ENCODE measurements at regions not wholly inside any gene's neighbourhood (a gene's known extent, or its start where the extent isn't known, plus 50 kb on each side); places are given as distances from the start of the nearest gene placed in this dataset.

DNA sequence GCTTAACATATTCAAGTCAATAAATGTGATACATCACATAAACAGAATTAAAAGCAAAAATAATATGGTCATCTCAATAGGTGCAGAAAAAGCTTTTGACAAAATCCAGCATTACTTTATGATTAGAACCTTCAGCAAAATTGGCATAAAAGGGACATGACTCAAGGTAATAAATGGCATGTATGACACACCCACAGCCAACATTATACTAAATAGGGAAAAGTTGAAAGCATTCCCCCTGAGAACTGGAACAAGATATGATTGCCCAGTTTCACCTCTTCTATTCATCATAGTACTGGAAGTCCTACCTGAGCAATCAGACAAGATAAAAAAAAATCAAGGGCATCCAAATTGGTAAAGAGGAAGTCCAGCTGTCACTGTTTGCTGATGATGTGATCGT is 594.7 kb downstream of the DIPK2A start:
- DNase-seq (ENCODE audit: low spot score) = no peak
- intact Hi-C loops (cut with DNase I) = no loop called here

DNA sequence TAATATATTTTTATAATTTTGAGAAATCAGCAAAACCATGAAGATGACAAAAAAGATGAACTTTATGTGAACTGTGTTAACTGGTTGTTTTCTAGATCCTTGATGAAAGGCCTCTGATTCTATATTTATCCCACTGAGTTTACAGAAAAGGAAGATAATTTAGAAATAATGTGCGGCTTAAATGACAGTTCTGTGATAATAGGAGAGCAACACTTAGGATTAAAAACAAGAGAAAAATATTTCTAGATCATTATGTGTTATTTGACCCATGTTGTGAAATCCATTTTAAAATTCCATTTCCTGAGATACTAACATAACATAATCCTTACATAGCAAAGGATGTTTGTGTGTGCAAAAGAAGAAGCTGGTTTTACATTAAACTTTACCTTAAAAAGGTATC is 598.0 kb downstream of the DIPK2A start:
- H3K4me1 ChIP-seq (replicated peaks) = no peaks in the 10 kb centered on the region
- TF ChIP-seq POLR2A (IDR thresholded peaks at IDR 0.05) (no peak), POLR2AphosphoS5 (IDR thresholded peaks at IDR 0.05) (no peak)
- no peaks in the 10 kb centered on the region for H3K27me3 ChIP-seq (replicated peaks; ENCODE audit: insufficient read depth)
- DNase-seq (ENCODE audit: low spot score) = no peak
- H3K4me3 ChIP-seq = no peak overlapping the region
- intact Hi-C loops (cut with DNase I) = no loop called here
- WGBS = 78% methylated on average over 1 of the region's 1 CpG
- H3K9me3 ChIP-seq = no peaks in the 10 kb centered on the region
- H3K36me3 ChIP-seq = no peaks in the 10 kb centered on the region
- H3K27ac ChIP-seq = no peak overlapping the region

More for the DNA sequence above, 594.7 kb downstream of the DIPK2A start:
- WGBS = 92% methylated on average over 1 of the region's 1 CpG
- H3K4me1 ChIP-seq (replicated peaks) = no peaks in the 10 kb centered on the region
- H3K4me3 ChIP-seq = no peak overlapping the region
- H3K27me3 ChIP-seq (replicated peaks; ENCODE audit: insufficient read depth) = no peaks in the 10 kb centered on the region
- TF ChIP-seq POLR2A (IDR thresholded peaks at IDR 0.05) (no peak), POLR2AphosphoS5 (IDR thresholded peaks at IDR 0.05) (no peak)
- TF ChIP-seq, protein P1, sequence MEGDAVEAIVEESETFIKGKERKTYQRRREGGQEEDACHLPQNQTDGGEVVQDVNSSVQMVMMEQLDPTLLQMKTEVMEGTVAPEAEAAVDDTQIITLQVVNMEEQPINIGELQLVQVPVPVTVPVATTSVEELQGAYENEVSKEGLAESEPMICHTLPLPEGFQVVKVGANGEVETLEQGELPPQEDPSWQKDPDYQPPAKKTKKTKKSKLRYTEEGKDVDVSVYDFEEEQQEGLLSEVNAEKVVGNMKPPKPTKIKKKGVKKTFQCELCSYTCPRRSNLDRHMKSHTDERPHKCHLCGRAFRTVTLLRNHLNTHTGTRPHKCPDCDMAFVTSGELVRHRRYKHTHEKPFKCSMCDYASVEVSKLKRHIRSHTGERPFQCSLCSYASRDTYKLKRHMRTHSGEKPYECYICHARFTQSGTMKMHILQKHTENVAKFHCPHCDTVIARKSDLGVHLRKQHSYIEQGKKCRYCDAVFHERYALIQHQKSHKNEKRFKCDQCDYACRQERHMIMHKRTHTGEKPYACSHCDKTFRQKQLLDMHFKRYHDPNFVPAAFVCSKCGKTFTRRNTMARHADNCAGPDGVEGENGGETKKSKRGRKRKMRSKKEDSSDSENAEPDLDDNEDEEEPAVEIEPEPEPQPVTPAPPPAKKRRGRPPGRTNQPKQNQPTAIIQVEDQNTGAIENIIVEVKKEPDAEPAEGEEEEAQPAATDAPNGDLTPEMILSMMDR (IDR thresholded peaks at IDR 0.05) = no peak
- no peaks in the 10 kb centered on the region for H3K36me3 ChIP-seq
- H3K27ac ChIP-seq = no peak overlapping the region
- H3K9me3 ChIP-seq = no peaks in the 10 kb centered on the region

DNA sequence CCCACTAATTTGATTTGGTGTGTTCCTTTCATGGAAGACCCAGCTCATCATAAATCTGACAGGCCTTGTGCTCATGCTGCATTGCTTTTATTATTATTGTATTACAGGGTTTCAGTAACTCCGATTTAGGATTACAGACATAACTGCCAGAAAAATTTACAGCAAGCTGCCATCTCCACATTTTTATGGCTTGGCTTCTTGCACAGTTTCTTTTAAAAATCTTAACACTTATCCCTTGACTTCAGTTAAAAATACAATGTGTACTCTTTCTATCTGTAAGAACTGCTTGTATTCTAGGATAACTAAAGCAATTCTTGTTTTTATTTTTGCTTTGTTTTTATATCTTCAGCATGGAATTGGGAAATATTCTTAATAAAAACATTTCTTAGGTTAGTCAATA is 612.2 kb downstream of the DIPK2A start:
- Histone ChIP-seq H3K27ac (no peak overlapping the region), H3K27me3 (replicated peaks; ENCODE audit: insufficient read depth) (no peaks in the 10 kb centered on the region), H3K4me1 (replicated peaks) (no peaks in the 10 kb centered on the region), H3K4me3 (no peak overlapping the region), H3K9me3 (no peaks in the 10 kb centered on the region), H3K36me3 (no peaks in the 10 kb centered on the region)
- WGBS = 11% methylated on average over 1 of the region's 1 CpG
- intact Hi-C loops (cut with DNase I) = no loop called here
- no peak for DNase-seq (ENCODE audit: low spot score)
- no peak for TF ChIP-seq POLR2AphosphoS5 (IDR thresholded peaks at IDR 0.05)
- TF ChIP-seq, protein P1 (IDR thresholded peaks at IDR 0.05) = no peak
- TF ChIP-seq POLR2A (IDR thresholded peaks at IDR 0.05) = no peak

DNA sequence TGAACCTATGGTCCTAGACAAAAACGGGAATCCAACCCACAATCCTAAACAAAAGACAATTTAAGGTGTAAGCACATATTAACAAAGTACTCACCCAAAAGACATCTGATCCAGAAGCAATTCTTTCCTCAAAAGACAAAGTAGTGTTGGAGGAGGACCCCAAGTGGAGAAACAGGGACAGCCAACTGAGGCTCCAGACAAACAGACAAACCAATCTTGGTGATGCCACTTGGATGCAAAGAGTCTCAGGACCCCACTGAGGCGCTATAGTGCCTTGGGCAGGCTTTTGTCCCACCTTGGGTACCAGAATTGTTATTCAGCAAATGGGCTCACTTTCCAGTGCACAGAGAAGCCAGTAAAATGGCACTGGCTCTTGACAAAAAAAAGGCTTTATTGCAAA is 613.8 kb downstream of the DIPK2A start:
- intact Hi-C loops (cut with DNase I) = no loop called here
- no peak overlapping the region for H3K4me3 ChIP-seq
- 92% methylated on average over 2 of the region's 2 CpGs for WGBS

DNA sequence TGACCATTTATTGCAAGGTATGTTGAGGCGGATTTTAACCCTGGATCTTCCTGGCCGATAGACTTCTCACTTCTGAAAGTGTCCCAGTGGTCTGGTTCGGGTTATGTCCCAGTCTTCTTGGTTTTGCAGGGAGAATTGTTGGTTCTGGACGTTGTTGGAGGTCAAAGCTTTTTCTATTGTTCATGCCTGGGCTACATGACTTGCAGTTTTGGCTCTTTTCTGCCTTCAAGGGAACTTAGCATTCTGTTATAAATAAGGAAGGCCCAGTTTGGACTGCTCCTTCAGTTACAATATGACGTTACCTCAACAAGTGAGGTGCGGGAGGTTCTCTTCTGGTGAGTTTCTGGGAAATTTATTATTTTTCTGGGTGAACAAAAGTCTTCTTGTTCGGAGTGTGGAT is 614.3 kb downstream of the DIPK2A start:
- Histone ChIP-seq H3K27me3 (replicated peaks; ENCODE audit: insufficient read depth) (no peaks in the 10 kb centered on the region), H3K4me1 (replicated peaks) (no peaks in the 10 kb centered on the region), H3K27ac (no peak overlapping the region), H3K4me3 (no peak overlapping the region), H3K9me3 (no peaks in the 10 kb centered on the region), H3K36me3 (no peaks in the 10 kb centered on the region)
- TF ChIP-seq, protein P1 (IDR thresholded peaks at IDR 0.05) = no peak
- no peak for TF ChIP-seq POLR2A (IDR thresholded peaks at IDR 0.05)
- no peak for TF ChIP-seq POLR2AphosphoS5 (IDR thresholded peaks at IDR 0.05)
- no peak for DNase-seq (ENCODE audit: low spot score)
- intact Hi-C loops (cut with DNase I) = no loop called here
- 95% methylated on average over 7 of the region's 7 CpGs for WGBS

More for the DNA sequence above, 613.8 kb downstream of the DIPK2A start:
- Histone ChIP-seq H3K27ac (no peak overlapping the region), H3K27me3 (replicated peaks; ENCODE audit: insufficient read depth) (no peaks in the 10 kb centered on the region), H3K9me3 (no peaks in the 10 kb centered on the region), H3K4me1 (replicated peaks) (no peaks in the 10 kb centered on the region), H3K36me3 (no peaks in the 10 kb centered on the region)
- TF ChIP-seq POLR2A (IDR thresholded peaks at IDR 0.05) (no peak), POLR2AphosphoS5 (IDR thresholded peaks at IDR 0.05) (no peak)
- TF ChIP-seq, protein P1 (IDR thresholded peaks at IDR 0.05) = no peak
- DNase-seq (ENCODE audit: low spot score) = no peak
